Germinal center (tissue), 1 donor: ENCODE measurements at regions not wholly inside any gene's neighbourhood (a gene's known extent, or its start where the extent isn't known, plus 50 kb on each side); places are given as distances from the start of the nearest gene placed in this dataset.
A peak's percentile ranks its signal among the peaks of the same experiment; 100 is the strongest.

Experiments
- DNase-seq: peaks from one replicate; pipeline ENCODE4 v3.0.0; 2012; ENCODE audit warnings: mixed read lengths, low spot score

GRCh38 chr13:78334059-78334458, 269.3 kb downstream of the POU4F1 start:
- no peak for DNase-seq

GRCh38 chr13:78326633-78327032, 276.7 kb downstream of the POU4F1 start:
- no peak for DNase-seq

GRCh38 chr13:78325585-78325984, 277.8 kb downstream of the POU4F1 start:
- no peak for DNase-seq

GRCh38 chr13:78323848-78324247, 279.5 kb downstream of the POU4F1 start:
- no peak for DNase-seq

- no peak for DNase-seq
These were observed 280.3 kb downstream of the POU4F1 start for GRCh38 chr13:78323040-78323439.

- DNase-seq = no peak
These were observed 284.2 kb downstream of the POU4F1 start for GRCh38 chr13:78319101-78319627.

- DNase-seq = no peak
These were observed 286.3 kb downstream of the POU4F1 start for GRCh38 chr13:78317030-78317429.

GRCh38 chr13:78309497-78310180, 293.7 kb downstream of the POU4F1 start:
- DNase-seq = no peak

GRCh38 chr13:78306519-78307206, 296.7 kb downstream of the POU4F1 start:
- no peak for DNase-seq

GRCh38 chr13:78305171-78305570, 298.2 kb downstream of the POU4F1 start:
- no peak for DNase-seq

GRCh38 chr13:78299832-78300623, 303.3 kb downstream of the POU4F1 start:
- DNase-seq = no peak

- no peak for DNase-seq
These were observed 304.7 kb downstream of the POU4F1 start for GRCh38 chr13:78298657-78299056.

GRCh38 chr13:78286748-78287147, 316.6 kb downstream of the POU4F1 start:
- DNase-seq = no peak

- DNase-seq = no peak
These were observed 338.3 kb downstream of the POU4F1 start for GRCh38 chr13:78265098-78265497.

- DNase-seq = no peak
These were observed 339.7 kb upstream of the EDNRB start for GRCh38 chr13:78258304-78258703.

GRCh38 chr13:78256484-78256883, 337.9 kb upstream of the EDNRB start:
- DNase-seq = no peak

- no peak for DNase-seq
These were observed 335.5 kb upstream of the EDNRB start for GRCh38 chr13:78254113-78254512.

- DNase-seq = no peak
These were observed 328.7 kb upstream of the EDNRB start for GRCh38 chr13:78247362-78247761.

GRCh38 chr13:78241278-78241919, 322.8 kb upstream of the EDNRB start:
- peak; percentile 13 for DNase-seq

GRCh38 chr13:78239714-78240113, 321.1 kb upstream of the EDNRB start:
- no peak for DNase-seq

GRCh38 chr13:78238911-78239310, 320.3 kb upstream of the EDNRB start:
- DNase-seq = no peak

GRCh38 chr13:78228940-78229339, 310.3 kb upstream of the EDNRB start:
- DNase-seq = no peak
